HFFc6 (cell line): ENCODE measurements at regions not wholly inside any gene's neighbourhood (a gene's known extent, or its start where the extent isn't known, plus 50 kb on each side); places are given as distances from the start of the nearest gene placed in this dataset.

Experiments used
- DNase-seq: peaks from one replicate; pipeline ENCODE4 v3.0.0-alpha.2; 2018
- H3K27ac Mint-ChIP-seq: 2 replicates; pipeline ENCODE4 v1.8.0; 2020; ENCODE audit warnings: mild to moderate bottlenecking, mixed read lengths
- H3K27me3 Mint-ChIP-seq: 2 replicates; pipeline ENCODE4 v1.8.0; 2021; ENCODE audit warnings: mild to moderate bottlenecking, moderate library complexity, mixed read lengths; ENCODE audit not compliant: insufficient read depth
- H3K36me3 Mint-ChIP-seq: 2 replicates; pipeline ENCODE4 v1.8.0; 2021; ENCODE audit warnings: low read depth, mixed read lengths
- H3K4me1 Mint-ChIP-seq: 2 replicates; pipeline ENCODE4 v1.8.0; 2020; ENCODE audit warnings: low read depth, mixed read lengths
- H3K4me3 Mint-ChIP-seq: 2 replicates; pipeline ENCODE4 v1.8.0; 2020; ENCODE audit warnings: mild to moderate bottlenecking, moderate library complexity, mixed read lengths
- H3K9me3 Mint-ChIP-seq: 2 replicates; pipeline ENCODE4 v1.8.0; 2020; ENCODE audit warnings: mild to moderate bottlenecking, mixed read lengths
- TF ChIP-seq, protein P1 (sequence below): fragments of 200-600 bp; sonication (generic); IDR thresholded peaks from 2 replicates; pipeline ENCODE4 v1.5.0; 2021; ENCODE audit warnings: antibody characterized with exemption, mild to moderate bottlenecking

DNA sequence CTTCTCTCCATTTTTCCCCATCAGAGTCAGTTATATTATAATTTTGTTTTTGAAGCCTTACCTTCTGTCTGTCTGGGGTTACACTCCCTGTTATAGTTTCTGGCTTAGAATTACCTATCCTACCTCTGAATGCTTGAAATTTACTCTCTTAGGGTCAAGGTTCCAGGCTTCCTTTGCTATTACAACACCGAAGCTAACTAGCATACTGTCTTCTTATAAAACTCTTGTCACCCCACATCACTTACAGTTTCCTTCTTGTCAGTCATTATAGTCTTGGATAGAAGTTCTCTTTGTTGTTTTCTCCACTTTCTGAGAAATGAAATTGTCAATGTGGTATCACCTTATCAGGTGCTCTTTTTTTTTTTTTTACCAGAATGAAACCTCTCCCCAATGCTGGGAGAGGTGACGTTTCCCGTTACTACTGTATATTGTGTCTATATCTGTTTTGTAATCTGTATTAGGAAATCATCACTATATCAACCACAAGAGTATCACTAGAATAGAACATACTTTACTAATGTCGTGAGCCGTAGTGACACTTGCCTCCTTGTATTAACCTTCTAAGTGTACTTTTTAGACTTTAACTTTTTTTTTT lies 69.2 kb upstream of the PSMA6 start:
- peaks cover 36% of the 10 kb centered on the region for H3K4me1 Mint-ChIP-seq
- no peak overlapping the region for H3K4me3 Mint-ChIP-seq

DNA sequence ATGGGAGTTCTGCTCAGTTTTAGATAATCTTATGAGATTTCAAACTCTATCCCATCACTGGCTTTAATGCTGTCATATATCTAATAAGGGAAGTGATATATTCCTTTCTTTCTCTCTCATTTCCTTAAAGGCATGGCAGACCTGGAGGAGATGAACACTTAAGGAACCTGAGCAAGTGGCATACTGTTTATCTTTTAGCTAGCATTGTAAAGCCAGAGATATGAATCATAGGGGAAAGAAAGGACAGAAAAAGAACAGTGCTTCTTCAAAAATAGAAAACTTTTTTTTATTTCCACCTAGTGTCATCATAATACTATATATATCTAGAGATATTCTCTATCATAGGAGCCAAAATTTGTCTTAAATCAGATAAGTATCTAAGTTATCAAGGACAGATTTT lies 68.3 kb upstream of the PSMA6 start:
- Mint-ChIP-seq H3K4me3 (no peak overlapping the region), H3K27me3 (no peaks in the 10 kb centered on the region), H3K36me3 (no peaks in the 10 kb centered on the region), H3K4me1 (peaks cover 37% of the 10 kb centered on the region), H3K9me3 (no peaks in the 10 kb centered on the region), H3K27ac (no peak overlapping the region)
- TF ChIP-seq, protein P1, sequence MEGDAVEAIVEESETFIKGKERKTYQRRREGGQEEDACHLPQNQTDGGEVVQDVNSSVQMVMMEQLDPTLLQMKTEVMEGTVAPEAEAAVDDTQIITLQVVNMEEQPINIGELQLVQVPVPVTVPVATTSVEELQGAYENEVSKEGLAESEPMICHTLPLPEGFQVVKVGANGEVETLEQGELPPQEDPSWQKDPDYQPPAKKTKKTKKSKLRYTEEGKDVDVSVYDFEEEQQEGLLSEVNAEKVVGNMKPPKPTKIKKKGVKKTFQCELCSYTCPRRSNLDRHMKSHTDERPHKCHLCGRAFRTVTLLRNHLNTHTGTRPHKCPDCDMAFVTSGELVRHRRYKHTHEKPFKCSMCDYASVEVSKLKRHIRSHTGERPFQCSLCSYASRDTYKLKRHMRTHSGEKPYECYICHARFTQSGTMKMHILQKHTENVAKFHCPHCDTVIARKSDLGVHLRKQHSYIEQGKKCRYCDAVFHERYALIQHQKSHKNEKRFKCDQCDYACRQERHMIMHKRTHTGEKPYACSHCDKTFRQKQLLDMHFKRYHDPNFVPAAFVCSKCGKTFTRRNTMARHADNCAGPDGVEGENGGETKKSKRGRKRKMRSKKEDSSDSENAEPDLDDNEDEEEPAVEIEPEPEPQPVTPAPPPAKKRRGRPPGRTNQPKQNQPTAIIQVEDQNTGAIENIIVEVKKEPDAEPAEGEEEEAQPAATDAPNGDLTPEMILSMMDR = no peak
- no peak for DNase-seq

More for the DNA sequence above, 69.2 kb upstream of the PSMA6 start:
- Mint-ChIP-seq H3K27me3 (no peaks in the 10 kb centered on the region), H3K27ac (no peak overlapping the region), H3K9me3 (no peaks in the 10 kb centered on the region), H3K36me3 (no peaks in the 10 kb centered on the region)
- no peak for DNase-seq
- TF ChIP-seq, protein P1 = no peak

DNA sequence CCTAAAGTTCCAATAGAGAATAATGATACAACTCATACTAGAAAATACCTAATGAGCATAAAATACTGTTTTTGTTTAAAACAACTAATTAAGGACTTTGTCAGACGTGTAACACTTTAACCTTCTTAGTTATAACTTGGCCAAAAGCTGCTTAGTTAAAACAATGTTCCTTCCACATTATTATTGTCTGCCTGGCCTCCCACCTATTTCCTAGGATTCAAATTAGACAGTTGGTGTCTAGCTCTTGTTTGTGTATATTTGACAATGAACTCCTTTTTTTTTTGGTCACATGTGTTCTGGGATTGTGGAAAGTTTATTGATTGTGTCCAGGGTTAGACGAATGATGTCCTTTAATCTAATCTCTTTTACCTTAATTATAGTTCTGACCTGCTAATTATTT lies 67.6 kb upstream of the PSMA6 start:
- TF ChIP-seq, protein P1 = no peak
- DNase-seq = no peak
- Mint-ChIP-seq H3K9me3 (no peaks in the 10 kb centered on the region), H3K27ac (no peak overlapping the region; the same call in 1 of the 2 replicates), H3K4me1 (peaks cover 44% of the 10 kb centered on the region), H3K4me3 (no peak overlapping the region), H3K27me3 (no peaks in the 10 kb centered on the region), H3K36me3 (no peaks in the 10 kb centered on the region)

DNA sequence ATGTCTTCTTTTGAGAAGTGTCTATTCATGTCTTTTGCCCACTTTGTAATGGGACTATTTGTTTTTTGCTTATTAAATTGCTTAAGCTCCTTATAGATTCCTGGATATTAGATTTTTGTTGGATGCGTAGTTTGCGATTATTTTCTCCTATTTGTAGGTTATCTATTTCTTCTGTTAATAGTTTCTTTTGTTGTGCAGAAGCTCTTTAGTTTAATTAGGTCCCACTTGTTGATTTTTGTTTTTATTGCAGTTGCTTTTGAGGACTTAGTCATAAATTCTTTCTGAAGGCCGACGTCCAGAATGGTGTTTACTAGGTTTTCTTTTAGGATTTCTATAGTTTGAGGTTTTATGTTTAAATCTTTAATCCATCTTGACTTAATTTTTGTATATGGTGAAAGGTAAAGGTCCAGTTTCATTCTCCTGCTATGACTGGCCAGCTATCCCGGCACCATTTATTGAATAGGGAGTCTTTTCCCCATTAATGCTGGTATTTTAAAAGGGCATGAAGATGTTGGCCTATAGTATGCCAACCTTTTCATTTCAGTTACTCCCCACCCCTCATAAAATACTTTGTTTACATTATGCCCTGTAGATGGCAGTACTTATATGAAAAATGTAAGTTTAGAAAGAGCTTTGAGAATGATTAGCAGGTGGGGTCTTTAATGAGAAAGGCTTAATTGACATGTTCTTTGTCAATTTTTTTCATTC lies 62.9 kb upstream of the PSMA6 start:
- no peak overlapping the region for H3K4me3 Mint-ChIP-seq
- no peaks in the 10 kb centered on the region for H3K36me3 Mint-ChIP-seq
- DNase-seq = no peak
- peaks cover 26% of the 10 kb centered on the region for H3K4me1 Mint-ChIP-seq
- TF ChIP-seq, protein P1 = peak; percentile 65
- no peaks in the 10 kb centered on the region for H3K9me3 Mint-ChIP-seq
- no peak overlapping the region for H3K27ac Mint-ChIP-seq
- H3K27me3 Mint-ChIP-seq = no peaks in the 10 kb centered on the region

DNA sequence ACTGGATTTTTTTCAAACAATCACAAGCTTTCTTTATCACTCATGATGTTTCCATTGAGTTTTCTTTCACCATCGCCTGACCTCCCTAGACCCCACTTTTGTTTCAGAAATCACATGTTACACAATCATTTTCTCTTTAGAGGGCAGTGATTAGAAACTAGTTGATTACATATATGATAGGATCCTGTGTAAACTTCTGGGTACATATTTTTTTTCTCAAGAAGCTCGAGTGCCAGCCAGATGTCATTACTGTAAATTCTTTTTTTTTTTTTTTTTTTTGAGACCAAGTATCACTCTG lies 62.4 kb upstream of the PSMA6 start:
- TF ChIP-seq, protein P1 = no peak; the same call in 1 of the 2 replicates
- Mint-ChIP-seq H3K4me1 (peaks cover 24% of the 10 kb centered on the region), H3K27ac (no peak overlapping the region), H3K9me3 (no peaks in the 10 kb centered on the region), H3K27me3 (no peaks in the 10 kb centered on the region), H3K36me3 (no peaks in the 10 kb centered on the region), H3K4me3 (no peak overlapping the region)
- no peak for DNase-seq
